Astrocyte (in vitro differentiated cells and primary cell): ENCODE measurements at regions not wholly inside any gene's neighbourhood (a gene's known extent, or its start where the extent isn't known, plus 50 kb on each side); places are given as distances from the start of the nearest gene placed in this dataset.

ENCODE experiments used
- CTCF ChIP-seq: IDR thresholded peaks from 2 replicates; pipeline ENCODE4 v1.5.1; 2011; ENCODE audit warnings: low read depth, mild to moderate bottlenecking, inconsistent platforms, low read length, moderate library complexity; ENCODE audit not compliant: insufficient read depth
- EZH2 ChIP-seq: IDR thresholded peaks from 2 replicates; pipeline ENCODE4 v1.6.1; 2012; ENCODE audit warnings: mild to moderate bottlenecking, low read length, inconsistent platforms; ENCODE audit not compliant: insufficient read depth

GRCh38 chr4:164572877-164573279 is 181.1 kb upstream of the SMIM31 start:
- TF ChIP-seq CTCF = no peak
- TF ChIP-seq EZH2 = no peak
